Ovary (tissue), 7 donors: ENCODE measurements at regions not wholly inside any gene's neighbourhood (a gene's known extent, or its start where the extent isn't known, plus 50 kb on each side); places are given as distances from the start of the nearest gene placed in this dataset.

Source experiments
- DNase-seq, 5 donors: peaks; one replicate each; pipeline ENCODE4 v3.0.0-alpha.2; 2019 to 2020
- H3K27ac ChIP-seq, 2 donors: fragments of 200-600 bp; one replicate each; pipeline versions ENCODE4 v1.5.1 to v1.8.0; 2019 to 2022
- H3K27me3 ChIP-seq: fragments of 200-600 bp; one replicate; pipeline ENCODE4 v1.8.0; 2022
- H3K36me3 ChIP-seq: fragments of 200-600 bp; sonication (generic); one replicate; pipeline ENCODE4 v1.5.1; 2019
- H3K4me1 ChIP-seq: one replicate; pipeline ENCODE4 v1.8.1; 2013; ENCODE audit warnings: mild to moderate bottlenecking, moderate library complexity; ENCODE audit not compliant: insufficient read depth
- H3K4me3 ChIP-seq: fragments of 200-600 bp; sonication (generic); one replicate; pipeline ENCODE4 v1.5.1; 2017
- H3K9me3 ChIP-seq, 2 donors: fragments of 200-600 bp in 1 of 2; sonication (generic) in 1 of 2; one replicate each; pipeline versions ENCODE4 v1.5.1 to v1.8.1; 2013 to 2019; ENCODE audit warnings: mild to moderate bottlenecking in 1 of 2, moderate library complexity in 1 of 2
- EP300 ChIP-seq: sonication (generic); formaldehyde crosslinking; IDR thresholded peaks from one replicate; pipeline ENCODE4 v1.6.1; 2017; ENCODE audit warnings: antibody characterized with exemption
- POLR2A ChIP-seq: fragments of 450-650 bp; IDR thresholded peaks from one replicate; pipeline ENCODE4 v1.6.1; 2017; ENCODE audit warnings: antibody characterized with exemption, mild to moderate bottlenecking, moderate library complexity
- WGBS, 3 donors: extraction: QIAGEN DNeasy Blood & Tissue Kit in 1 of 3; methylation state at CpG; one replicate each; pipeline versions ENCODE4 v1.1.5 to v1.1.7; 2013 to 2017; 5-methylcytosine and 5-hydroxymethylcytosine counted together
- intact Hi-C, 4 donors: fragments of 100-400 bp; cut with DNase I; formaldehyde crosslinking; loops; one replicate each; pipeline versions ENCODE4 v1.11.0 to v1.15.1; 2022 to 2023
- TF ChIP-seq, protein P1 (sequence below), 3 donors: fragments of 450-650 bp in 2 of 3; fragments of 200-600 bp in 1 of 3; IDR thresholded peaks; one replicate each; pipeline versions ENCODE4 v1.5.1 to v1.8.0; 2016 to 2022; ENCODE audit warnings: antibody characterized with exemption in 3 of 3, mild to moderate bottlenecking in 1 of 3
- donor health status: DM: no; HTN: no; CAD: no; lungs with moderate emphysema.
- donor health status: DM: no; HTN: no; CAD: no.
- donor health status: Bipolar disorder and iron deficiency.
- donor health status: DM: no; HTN: no; CAD: no.
- donor health status: DM: yes; HTN: yes; CAD: no.

DNA sequence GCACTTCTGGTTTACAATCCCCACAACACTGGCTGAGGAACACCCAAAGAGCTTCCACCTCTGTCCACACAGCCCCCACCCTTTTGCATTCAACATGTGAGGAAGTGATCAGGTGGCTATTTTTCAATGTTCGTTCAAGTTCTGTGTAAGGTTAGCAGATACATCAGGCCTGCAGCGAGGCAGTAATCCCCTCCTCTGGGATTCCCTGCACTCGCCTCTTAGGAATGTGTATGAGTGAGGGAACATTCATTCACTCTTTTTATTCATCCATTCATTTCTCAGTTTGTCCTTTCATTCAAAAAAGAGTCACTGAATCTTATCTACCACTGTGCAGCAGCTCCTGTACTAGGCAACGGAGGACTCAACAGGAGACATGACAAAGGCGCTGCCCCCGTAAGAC, 236.4 kb upstream of the PRDM1 start:
- TF ChIP-seq POLR2A: no peak
- TF ChIP-seq EP300: no peak
- TF ChIP-seq, protein P1, sequence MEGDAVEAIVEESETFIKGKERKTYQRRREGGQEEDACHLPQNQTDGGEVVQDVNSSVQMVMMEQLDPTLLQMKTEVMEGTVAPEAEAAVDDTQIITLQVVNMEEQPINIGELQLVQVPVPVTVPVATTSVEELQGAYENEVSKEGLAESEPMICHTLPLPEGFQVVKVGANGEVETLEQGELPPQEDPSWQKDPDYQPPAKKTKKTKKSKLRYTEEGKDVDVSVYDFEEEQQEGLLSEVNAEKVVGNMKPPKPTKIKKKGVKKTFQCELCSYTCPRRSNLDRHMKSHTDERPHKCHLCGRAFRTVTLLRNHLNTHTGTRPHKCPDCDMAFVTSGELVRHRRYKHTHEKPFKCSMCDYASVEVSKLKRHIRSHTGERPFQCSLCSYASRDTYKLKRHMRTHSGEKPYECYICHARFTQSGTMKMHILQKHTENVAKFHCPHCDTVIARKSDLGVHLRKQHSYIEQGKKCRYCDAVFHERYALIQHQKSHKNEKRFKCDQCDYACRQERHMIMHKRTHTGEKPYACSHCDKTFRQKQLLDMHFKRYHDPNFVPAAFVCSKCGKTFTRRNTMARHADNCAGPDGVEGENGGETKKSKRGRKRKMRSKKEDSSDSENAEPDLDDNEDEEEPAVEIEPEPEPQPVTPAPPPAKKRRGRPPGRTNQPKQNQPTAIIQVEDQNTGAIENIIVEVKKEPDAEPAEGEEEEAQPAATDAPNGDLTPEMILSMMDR (IDR thresholded peaks at IDR 0.05): no peak
- Histone ChIP-seq H3K4me1 (no peaks in the 10 kb centered on the region), H3K36me3 (no peaks in the 10 kb centered on the region), H3K4me3 (no peak overlapping the region), H3K27me3 (no peaks in the 10 kb centered on the region), H3K9me3 (no peaks in the 10 kb centered on the region), H3K27ac (no peak overlapping the region)
- intact Hi-C loops: no loop called here
- WGBS, 3 donors: 92 to 98% (median 96%) methylated on average over 6 of the region's 6 CpGs
- no peak for DNase-seq

DNA sequence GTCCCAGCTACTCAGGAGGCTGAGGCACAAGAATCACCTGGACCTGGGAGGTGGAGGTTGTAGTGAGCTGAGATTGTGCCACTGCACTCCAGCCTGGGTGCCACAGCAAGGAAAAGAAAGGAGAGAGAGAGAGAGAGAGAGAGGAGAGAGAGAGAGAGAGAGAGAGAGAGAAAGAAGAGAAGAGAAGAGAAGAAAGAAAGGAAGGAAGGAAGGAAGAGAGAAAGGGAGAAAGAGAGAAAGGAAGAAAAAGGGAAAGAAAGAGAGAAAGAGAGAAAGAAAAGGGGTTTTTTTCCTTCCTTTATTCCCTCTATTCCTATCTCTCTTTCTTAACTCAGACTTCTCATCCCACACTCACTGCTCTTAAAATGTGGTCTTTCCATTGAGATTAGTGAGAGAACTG, 238.7 kb upstream of the PRDM1 start:
- DNase-seq: no peak
- H3K27me3 ChIP-seq: no peaks in the 10 kb centered on the region
- H3K36me3 ChIP-seq: no peaks in the 10 kb centered on the region
- no peaks in the 10 kb centered on the region for H3K9me3 ChIP-seq
- intact Hi-C loops: no loop called here
- no peak overlapping the region for H3K27ac ChIP-seq
- no peak overlapping the region for H3K4me3 ChIP-seq
- no peaks in the 10 kb centered on the region for H3K4me1 ChIP-seq
- TF ChIP-seq POLR2A: no peak
- no peak for TF ChIP-seq EP300
- TF ChIP-seq, protein P1 (IDR thresholded peaks at IDR 0.05): no peak

DNA sequence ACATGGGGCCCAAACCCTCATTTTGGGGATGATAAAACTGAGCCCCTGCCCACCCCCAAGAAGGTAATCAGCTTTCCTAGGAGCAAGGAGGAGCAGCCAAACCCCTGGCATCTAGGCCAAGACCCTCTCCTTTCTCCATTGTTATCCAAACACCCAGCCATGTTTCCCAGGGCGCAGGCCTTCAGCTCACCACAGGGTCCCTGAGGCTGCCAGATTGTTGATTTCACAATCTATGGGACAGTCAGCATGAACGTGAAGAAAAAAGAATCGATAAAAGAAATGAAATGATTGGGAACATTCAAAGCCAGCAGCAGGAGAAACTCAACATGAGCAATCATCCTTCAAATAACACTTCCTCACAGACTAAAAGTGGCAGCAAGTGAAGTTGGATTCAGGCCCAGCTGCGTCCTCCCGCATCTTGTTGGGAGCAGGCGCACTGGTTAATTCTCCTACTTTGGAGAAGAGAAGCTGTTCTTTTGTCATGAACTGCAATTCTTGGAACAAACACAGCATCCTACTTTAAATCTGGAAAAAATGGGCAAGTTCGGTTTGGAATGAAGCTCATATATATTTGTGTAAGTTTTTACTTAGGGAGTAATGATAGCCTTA, 241.8 kb upstream of the PRDM1 start:
- DNase-seq: peak in 4 of 5 donors; percentile 20 to 46 (median 34)
- TF ChIP-seq POLR2A: no peak
- TF ChIP-seq, protein P1 (IDR thresholded peaks at IDR 0.05): no peak
- no peak for TF ChIP-seq EP300
- Histone ChIP-seq H3K27me3 (no peaks in the 10 kb centered on the region), H3K27ac (no peak overlapping the region), H3K4me1 (no peaks in the 10 kb centered on the region), H3K36me3 (no peaks in the 10 kb centered on the region), H3K9me3 (no peaks in the 10 kb centered on the region), H3K4me3 (no peak overlapping the region)
- WGBS, 3 donors: 36 to 50% (median 47%) methylated on average over 7 of the region's 7 CpGs
- intact Hi-C loops: no loop called here

DNA sequence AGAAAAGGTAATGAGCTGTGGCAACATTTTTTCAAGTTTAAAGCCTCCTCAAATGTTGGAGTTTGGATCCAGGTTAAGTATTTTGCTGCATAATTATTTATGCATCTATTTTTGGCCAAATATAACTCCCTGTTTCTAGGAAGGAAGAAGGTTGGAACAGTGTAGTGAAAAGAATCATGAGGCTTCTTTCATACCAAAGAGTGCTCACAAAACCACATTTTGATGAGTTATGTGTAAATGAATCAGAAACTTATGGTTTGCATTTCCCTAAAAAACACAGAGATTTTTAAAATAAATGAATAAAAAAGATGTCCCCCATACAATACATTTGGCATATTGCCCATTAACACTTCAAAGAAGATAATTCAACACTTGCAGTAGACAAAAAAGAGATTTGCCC, 246.9 kb upstream of the PRDM1 start:
- no peaks in the 10 kb centered on the region for H3K4me1 ChIP-seq
- intact Hi-C loops: no loop called here
- H3K27me3 ChIP-seq: no peaks in the 10 kb centered on the region
- no peak for DNase-seq
- TF ChIP-seq EP300 (no peak), POLR2A (no peak)
- TF ChIP-seq, protein P1 (IDR thresholded peaks at IDR 0.05): no peak
- no peak overlapping the region for H3K27ac ChIP-seq
- H3K9me3 ChIP-seq: no peaks in the 10 kb centered on the region
- H3K36me3 ChIP-seq: no peaks in the 10 kb centered on the region
- H3K4me3 ChIP-seq: no peak overlapping the region

DNA sequence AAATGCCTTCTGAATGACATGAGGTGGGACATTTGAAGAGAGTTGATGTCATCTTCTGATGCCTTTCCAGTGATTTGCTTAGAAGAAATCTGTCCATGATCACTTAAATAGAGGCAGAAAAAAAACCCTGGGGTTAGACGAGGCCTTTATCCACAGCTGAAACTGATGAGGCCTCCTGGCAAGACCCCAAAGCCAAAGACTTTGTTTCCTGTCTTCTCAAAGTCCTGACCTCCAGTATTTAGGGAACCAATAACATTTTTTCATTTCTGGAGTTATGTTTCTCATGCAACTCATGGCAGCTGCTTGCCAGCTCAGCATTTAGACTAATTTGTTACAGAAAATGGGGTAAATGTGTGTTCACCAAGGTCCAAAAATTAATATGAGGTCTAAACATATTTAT, 248.0 kb upstream of the PRDM1 start:
- H3K36me3 ChIP-seq: no peaks in the 10 kb centered on the region
- no peak for DNase-seq
- 7 to 10% (median 8%) methylated on average over 1 of the region's 1 CpG for WGBS, 3 donors
- TF ChIP-seq, protein P1 (IDR thresholded peaks at IDR 0.05): no peak
- TF ChIP-seq EP300 (no peak), POLR2A (no peak)
- H3K27ac ChIP-seq: no peak overlapping the region
- intact Hi-C loops: no loop called here
- no peaks in the 10 kb centered on the region for H3K4me1 ChIP-seq
- no peaks in the 10 kb centered on the region for H3K9me3 ChIP-seq
- H3K4me3 ChIP-seq: no peak overlapping the region
- no peaks in the 10 kb centered on the region for H3K27me3 ChIP-seq
